Calu3 (cell line): ENCODE measurements at regions not wholly inside any gene's neighbourhood (a gene's known extent, or its start where the extent isn't known, plus 50 kb on each side); places are given as distances from the start of the nearest gene placed in this dataset.
A peak's percentile ranks its signal among the peaks of the same experiment; 100 is the strongest.
"Not testable (repeated sequence)": the region's sequence is repeated elsewhere in the genome, so short reads cannot be mapped to it uniquely, and the experiment has no call there.

Experiments used
- BruUV-seq: library from RNA; stranded (reverse); fragments of 400-500 nt; replicated peaks from 2 replicates; lab custom pipeline; 2021; lab: Mats Ljungman, UMichigan
- CTCF ChIA-PET: fragments of 300-600 bp; sonication (Branson Sonifier 250); formaldehyde crosslinking; loops from one replicate; lab custom pipeline; 2022; ENCODE audit warnings: antibody characterized with exemption; lab: Charles Lee
- DNase-seq: peaks from one replicate; pipeline ENCODE4 v3.0.0; 2022
- H3K27ac Mint-ChIP-seq: one replicate; pipeline ENCODE4 v1.8.0; 2022; ENCODE audit warnings: mixed read lengths; ENCODE audit not compliant: unreplicated experiment
- H3K27me3 Mint-ChIP-seq: one replicate; pipeline ENCODE4 v1.8.0; 2022; ENCODE audit warnings: mixed read lengths; ENCODE audit not compliant: unreplicated experiment
- H3K36me3 Mint-ChIP-seq: one replicate; pipeline ENCODE4 v1.8.0; 2022; ENCODE audit warnings: mild to moderate bottlenecking, moderate library complexity, mixed read lengths; ENCODE audit not compliant: insufficient read depth, unreplicated experiment
- H3K4me1 Mint-ChIP-seq: one replicate; pipeline ENCODE4 v1.8.0; 2022; ENCODE audit warnings: mild to moderate bottlenecking, low read depth, mixed read lengths; ENCODE audit not compliant: unreplicated experiment
- H3K4me3 Mint-ChIP-seq: one replicate; pipeline ENCODE4 v1.8.0; 2022; ENCODE audit warnings: mild to moderate bottlenecking, low read depth, moderate library complexity, mixed read lengths; ENCODE audit not compliant: unreplicated experiment
- H3K9me3 Mint-ChIP-seq: one replicate; pipeline ENCODE4 v1.8.0; 2022; ENCODE audit warnings: low read depth, mixed read lengths; ENCODE audit not compliant: unreplicated experiment
- CTCF ChIP-seq: fragments of 200-600 bp; IDR thresholded peaks from one replicate; pipeline ENCODE4 v1.8.0; 2022; ENCODE audit warnings: antibody characterized with exemption; ENCODE audit not compliant: unreplicated experiment
- intact Hi-C: fragments of 100-400 bp; cut with micrococcal nuclease; formaldehyde crosslinking; loops from one replicate; pipeline ENCODE4 v1.10.0; 2022; ENCODE audit not compliant: unreplicated experiment

DNA sequence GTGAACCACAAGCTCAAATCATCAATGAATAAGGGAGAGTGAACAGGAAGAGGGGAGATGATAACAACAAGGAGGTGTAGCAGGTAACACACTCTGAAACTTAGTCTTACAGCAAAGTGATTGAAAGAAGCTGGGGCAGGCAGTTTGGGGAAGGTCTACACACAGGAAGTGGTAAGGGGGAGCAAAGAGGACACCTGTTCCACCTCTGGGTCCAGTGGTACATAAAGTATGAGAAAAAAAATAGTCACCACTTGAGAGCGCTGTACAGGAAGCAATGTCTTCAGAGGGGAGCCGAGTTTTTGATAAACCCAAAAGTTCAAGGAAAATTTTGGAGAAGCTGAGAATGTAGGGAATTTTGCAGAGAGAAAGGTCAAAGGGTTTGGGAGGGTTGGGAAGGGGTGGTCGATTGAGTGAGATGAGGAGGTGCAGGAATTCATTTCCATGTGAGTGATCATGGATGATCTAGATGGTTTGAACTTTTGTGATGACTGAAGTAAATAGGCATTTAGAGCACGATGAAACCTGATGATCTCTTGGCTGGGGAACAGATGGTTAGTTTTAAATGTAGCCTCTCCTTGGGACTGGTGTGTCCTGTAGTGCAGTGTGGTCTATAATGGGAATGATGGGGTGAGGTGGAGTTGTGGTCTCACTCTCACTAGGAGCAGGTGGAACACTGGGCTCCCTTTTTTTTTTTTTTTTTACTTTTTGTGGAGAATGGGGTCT, 142.0 kb downstream of the RBMX2 start:
- no peaks in the 10 kb centered on the region for H3K9me3 Mint-ChIP-seq
- no peak for TF ChIP-seq CTCF
- no peak for DNase-seq
- intact Hi-C loops, result no loop called here
- H3K36me3 Mint-ChIP-seq, result no peaks in the 10 kb centered on the region
- H3K27ac Mint-ChIP-seq, result no peak overlapping the region
- no peak overlapping the region for H3K4me3 Mint-ChIP-seq
- no peaks in the 10 kb centered on the region for H3K27me3 Mint-ChIP-seq
- CTCF ChIA-PET, result interaction anchor here (0.6 kb wide), 1 partner anchor 36 kb away, joined by 3 read pairs; no protein-coding TSS in a partner anchor
- no TSS peak for BruUV-seq
- no peaks in the 10 kb centered on the region for H3K4me1 Mint-ChIP-seq

DNA sequence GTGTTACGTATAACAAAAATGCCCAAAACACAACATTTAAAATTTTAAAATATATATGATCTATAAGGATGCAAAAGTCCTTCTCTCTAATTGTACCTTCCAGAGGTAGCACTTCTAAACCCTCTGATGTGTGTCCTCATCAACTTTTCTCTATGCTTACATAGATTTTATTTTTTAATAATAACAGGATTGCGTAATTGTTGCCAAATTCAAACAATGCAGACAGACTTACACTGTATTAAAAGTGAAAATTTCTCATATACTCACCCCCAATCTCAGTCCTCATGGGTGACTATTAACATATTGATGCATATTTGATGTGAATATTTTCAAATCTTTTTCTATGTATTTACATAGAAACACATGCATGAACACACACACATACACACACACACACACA, 144.0 kb downstream of the RBMX2 start:
- Mint-ChIP-seq H3K4me3 (no peak overlapping the region), H3K27me3 (no peaks in the 10 kb centered on the region), H3K4me1 (peaks cover 10% of the 10 kb centered on the region), H3K9me3 (no peaks in the 10 kb centered on the region), H3K36me3 (no peaks in the 10 kb centered on the region), H3K27ac (no peak overlapping the region)
- TF ChIP-seq CTCF, result no peak
- intact Hi-C loops, result no loop called here
- no peak for DNase-seq
- CTCF ChIA-PET, result no interaction called here
- no TSS peak for BruUV-seq

GRCh38 chrX:130549382-130549781, 147.6 kb downstream of the RBMX2 start:
- DNase-seq, BruUV-seq, H3K27me3 Mint-ChIP-seq, intact Hi-C loops, H3K9me3 Mint-ChIP-seq, H3K36me3 Mint-ChIP-seq, H3K4me1 Mint-ChIP-seq, H3K4me3 Mint-ChIP-seq: not testable (repeated sequence)
- peak overlapping the region; percentile 53 for H3K27ac Mint-ChIP-seq
- CTCF ChIA-PET, result interaction anchor here (0.7 to 2.1 kb wide), 4 partner anchors 12 to 367 kb away, joined by 3 to 6 read pairs (median 4); no protein-coding TSS in a partner anchor

- H3K4me1 Mint-ChIP-seq, result peaks cover 10% of the 10 kb centered on the region
- H3K27ac Mint-ChIP-seq, result no peak overlapping the region
- intact Hi-C loops, result no loop called here
- H3K9me3 Mint-ChIP-seq, result no peaks in the 10 kb centered on the region
- no peaks in the 10 kb centered on the region for H3K36me3 Mint-ChIP-seq
- TF ChIP-seq CTCF, result no peak
- no peak for DNase-seq
- CTCF ChIA-PET, result interaction anchor here (1.1 to 2.1 kb wide), 4 partner anchors 10 to 367 kb away, joined by 3 to 6 read pairs (median 4); no protein-coding TSS in a partner anchor
- H3K4me3 Mint-ChIP-seq, result no peak overlapping the region
- BruUV-seq, result no TSS peak
- H3K27me3 Mint-ChIP-seq, result no peaks in the 10 kb centered on the region
Observed at GRCh38 chrX:130550351-130550750, 148.6 kb downstream of the RBMX2 start.

GRCh38 chrX:130552444-130553073, 150.8 kb downstream of the RBMX2 start:
- no peaks in the 10 kb centered on the region for H3K27me3 Mint-ChIP-seq
- H3K4me3 Mint-ChIP-seq, result no peak overlapping the region
- TF ChIP-seq CTCF, result no peak
- CTCF ChIA-PET, result no interaction called here
- intact Hi-C loops, result no loop called here
- DNase-seq, result no peak
- BruUV-seq, result no TSS peak
- no peaks in the 10 kb centered on the region for H3K36me3 Mint-ChIP-seq
- no peaks in the 10 kb centered on the region for H3K9me3 Mint-ChIP-seq
- peaks cover 10% of the 10 kb centered on the region for H3K4me1 Mint-ChIP-seq
- H3K27ac Mint-ChIP-seq, result no peak overlapping the region
